HFF-Myc (cell line): ENCODE measurements at regions not wholly inside any gene's neighbourhood (a gene's known extent, or its start where the extent isn't known, plus 50 kb on each side); places are given as distances from the start of the nearest gene placed in this dataset.

Source experiments
- DNase-seq: peaks from one replicate; pipeline ENCODE4 v3.0.0-alpha.2; 2011; ENCODE audit warnings: low read depth; ENCODE audit errors: extremely low read depth
- H3K4me3 ChIP-seq: replicated peaks from 2 replicates; pipeline ENCODE4 v1.5.1; 2011; ENCODE audit warnings: low read depth, mild to moderate bottlenecking, control low read depth, low read length
- TF ChIP-seq, protein P1 (sequence below): IDR thresholded peaks from 2 replicates; pipeline ENCODE4 v1.5.1; 2012; ENCODE audit warnings: mild to moderate bottlenecking, low read depth, low read length, control low read depth; ENCODE audit errors: missing control alignments

DNA sequence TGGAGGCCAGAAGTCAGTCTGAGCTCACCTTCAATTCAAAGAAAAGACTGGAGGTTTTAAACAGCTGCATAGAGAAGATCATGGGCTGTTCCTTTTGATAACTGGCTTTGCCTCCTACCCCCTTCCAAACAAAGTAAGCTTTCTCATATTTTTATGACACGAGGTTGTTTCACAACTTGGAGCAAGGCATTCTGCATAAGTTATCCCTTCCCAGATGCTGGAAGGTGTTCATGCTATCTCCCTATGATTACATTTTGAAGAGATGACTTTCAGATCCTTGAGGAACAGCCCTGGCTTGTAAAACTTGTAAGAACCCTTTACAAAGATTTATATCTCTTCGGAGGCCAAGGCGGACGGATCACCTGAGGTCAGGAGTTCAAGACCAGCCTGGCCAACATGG lies 571.9 kb upstream of the FTMT start:
- TF ChIP-seq, protein P1, sequence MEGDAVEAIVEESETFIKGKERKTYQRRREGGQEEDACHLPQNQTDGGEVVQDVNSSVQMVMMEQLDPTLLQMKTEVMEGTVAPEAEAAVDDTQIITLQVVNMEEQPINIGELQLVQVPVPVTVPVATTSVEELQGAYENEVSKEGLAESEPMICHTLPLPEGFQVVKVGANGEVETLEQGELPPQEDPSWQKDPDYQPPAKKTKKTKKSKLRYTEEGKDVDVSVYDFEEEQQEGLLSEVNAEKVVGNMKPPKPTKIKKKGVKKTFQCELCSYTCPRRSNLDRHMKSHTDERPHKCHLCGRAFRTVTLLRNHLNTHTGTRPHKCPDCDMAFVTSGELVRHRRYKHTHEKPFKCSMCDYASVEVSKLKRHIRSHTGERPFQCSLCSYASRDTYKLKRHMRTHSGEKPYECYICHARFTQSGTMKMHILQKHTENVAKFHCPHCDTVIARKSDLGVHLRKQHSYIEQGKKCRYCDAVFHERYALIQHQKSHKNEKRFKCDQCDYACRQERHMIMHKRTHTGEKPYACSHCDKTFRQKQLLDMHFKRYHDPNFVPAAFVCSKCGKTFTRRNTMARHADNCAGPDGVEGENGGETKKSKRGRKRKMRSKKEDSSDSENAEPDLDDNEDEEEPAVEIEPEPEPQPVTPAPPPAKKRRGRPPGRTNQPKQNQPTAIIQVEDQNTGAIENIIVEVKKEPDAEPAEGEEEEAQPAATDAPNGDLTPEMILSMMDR = no peak
- no peak overlapping the region for H3K4me3 ChIP-seq
- no peak for DNase-seq

DNA sequence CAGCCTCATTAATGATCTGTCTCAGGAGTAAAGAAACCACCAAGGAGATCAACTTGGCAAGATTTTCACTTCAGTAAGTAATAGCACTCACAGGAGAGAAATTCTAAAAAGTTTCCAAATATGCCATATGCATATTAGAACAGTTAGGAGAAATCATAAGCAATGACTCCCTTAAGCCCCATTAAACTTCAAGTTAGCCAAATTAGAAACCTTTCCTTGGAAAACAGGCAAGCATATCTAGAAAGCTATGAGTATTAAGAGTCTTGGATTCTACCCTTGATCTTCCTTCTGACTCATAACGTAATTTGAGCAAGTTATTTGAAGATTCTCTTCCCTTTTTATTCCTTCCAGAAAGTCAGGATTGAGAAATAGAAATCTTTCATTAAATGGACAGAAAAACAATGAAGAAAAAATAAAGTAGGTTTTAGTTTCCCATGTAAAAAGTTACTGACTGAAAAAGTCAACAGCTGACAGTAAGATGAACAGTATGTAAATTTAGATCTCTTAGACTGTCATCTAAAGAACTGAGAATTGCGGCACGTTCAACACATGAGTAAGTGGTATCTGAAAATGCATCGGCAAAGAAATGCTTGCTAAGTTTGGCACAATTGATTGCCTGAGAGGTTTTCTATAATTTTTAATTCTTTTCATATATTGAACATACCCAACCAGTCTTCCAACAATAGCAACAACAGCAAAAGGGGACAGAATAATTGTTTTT lies 565.7 kb upstream of the FTMT start:
- TF ChIP-seq, protein P1 = no peak

DNA sequence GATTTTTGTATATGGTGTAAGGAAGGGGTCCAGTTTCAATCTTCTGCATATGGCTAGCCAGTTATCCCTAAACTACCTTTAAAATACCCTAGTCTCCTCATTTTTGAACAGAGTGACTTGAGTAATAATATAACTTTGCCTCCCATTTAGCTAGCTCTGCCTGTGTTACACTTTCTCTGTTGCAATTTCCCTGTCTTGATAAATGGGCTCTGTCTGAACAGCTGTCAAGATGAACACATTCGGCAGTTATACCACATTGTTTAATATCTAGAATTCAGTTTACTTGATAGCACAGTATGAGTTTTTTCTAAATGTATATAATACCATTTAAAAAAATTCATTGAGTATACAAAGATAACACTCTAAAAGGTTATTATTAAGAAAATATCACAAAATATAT lies 562.9 kb upstream of the FTMT start:
- TF ChIP-seq, protein P1 = no peak
- no peak overlapping the region for H3K4me3 ChIP-seq
- no peak for DNase-seq

More for the DNA sequence above, 565.7 kb upstream of the FTMT start:
- DNase-seq = no peak
- H3K4me3 ChIP-seq = no peak overlapping the region

DNA sequence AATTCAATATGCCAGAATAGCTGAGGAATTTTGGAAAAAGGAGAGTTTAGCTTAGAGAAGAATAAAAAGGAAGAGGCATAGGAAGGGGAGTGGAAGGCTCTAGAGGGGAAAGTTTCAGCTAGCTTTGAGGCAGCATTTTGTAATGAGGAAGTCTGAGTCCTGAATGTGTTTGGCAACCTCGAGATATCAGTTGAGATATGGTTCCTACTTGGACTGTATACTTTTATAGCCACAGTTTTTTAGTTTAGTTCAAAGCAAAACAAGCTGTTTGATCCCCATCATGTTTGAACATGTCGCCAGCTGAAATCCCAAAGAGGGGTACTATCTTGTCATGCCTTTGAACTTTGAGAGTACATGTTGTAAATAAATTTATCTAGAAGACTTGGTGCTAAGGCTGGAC lies 559.0 kb upstream of the FTMT start:
- no peak for DNase-seq
- H3K4me3 ChIP-seq = no peak overlapping the region
- TF ChIP-seq, protein P1 = no peak

DNA sequence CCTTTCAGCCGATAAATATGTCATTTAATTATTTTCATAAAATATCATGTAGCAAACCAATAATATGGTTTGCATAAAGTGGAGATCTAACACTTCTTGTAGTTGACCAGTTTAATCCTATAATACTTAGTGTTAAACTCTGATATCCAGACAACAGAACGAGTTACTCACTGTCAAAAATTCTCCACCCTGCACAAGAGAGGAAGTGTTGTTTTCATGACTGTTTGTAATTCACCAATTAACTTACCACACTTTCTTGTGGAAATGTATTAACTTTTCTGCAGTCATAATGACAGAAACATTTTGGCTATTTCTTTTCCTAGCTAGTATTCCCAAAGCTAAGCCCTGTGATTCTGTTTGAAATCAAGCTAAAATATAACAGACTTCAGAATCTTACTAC lies 555.3 kb upstream of the FTMT start:
- DNase-seq = no peak
- TF ChIP-seq, protein P1 = no peak
- no peak overlapping the region for H3K4me3 ChIP-seq

DNA sequence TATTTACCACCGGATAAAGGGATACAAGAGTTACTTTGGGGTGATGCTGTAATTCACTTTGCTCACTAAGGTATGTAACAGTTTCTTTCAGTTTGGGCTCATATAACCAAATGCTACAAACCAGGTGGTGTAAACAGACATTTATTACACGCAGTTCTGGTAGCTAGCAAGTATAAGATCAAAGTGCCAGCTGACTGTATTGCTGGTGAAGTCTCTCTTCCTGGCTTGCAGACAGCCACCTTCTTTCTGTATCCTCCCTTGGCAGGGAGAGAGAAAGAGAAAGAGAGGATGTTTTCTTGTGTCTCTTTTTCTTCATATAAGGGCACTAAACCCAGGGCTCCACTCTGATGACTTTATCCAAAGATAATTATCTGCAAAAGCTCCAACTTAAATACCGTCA lies 552.5 kb upstream of the FTMT start:
- no peak for DNase-seq
- no peak overlapping the region for H3K4me3 ChIP-seq
- TF ChIP-seq, protein P1 = no peak

DNA sequence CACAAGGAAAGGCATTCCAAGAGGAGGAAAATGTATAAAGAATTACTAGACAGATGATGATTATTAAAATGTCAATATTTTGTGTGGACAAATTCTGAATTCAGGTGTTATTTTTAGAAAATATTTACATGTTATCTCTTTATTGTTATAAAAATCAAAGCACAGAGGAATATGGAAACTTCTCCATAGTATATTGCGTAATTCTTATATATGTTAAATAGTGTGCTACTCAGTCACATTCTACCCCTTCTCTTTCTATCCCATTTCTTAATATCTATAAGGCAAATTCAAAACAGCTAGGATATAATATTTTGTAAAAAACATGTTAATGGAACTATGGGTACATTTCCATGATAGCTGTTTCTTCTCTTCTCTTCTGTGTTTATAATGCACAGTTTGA lies 546.8 kb upstream of the FTMT start:
- no peak overlapping the region for H3K4me3 ChIP-seq
- TF ChIP-seq, protein P1 = no peak
- DNase-seq = no peak
